ENCODE measurements at regions not wholly inside any gene's neighbourhood (a gene's known extent, or its start where the extent isn't known, plus 50 kb on each side); places are given as distances from the start of the nearest gene placed in this dataset.

DNA sequence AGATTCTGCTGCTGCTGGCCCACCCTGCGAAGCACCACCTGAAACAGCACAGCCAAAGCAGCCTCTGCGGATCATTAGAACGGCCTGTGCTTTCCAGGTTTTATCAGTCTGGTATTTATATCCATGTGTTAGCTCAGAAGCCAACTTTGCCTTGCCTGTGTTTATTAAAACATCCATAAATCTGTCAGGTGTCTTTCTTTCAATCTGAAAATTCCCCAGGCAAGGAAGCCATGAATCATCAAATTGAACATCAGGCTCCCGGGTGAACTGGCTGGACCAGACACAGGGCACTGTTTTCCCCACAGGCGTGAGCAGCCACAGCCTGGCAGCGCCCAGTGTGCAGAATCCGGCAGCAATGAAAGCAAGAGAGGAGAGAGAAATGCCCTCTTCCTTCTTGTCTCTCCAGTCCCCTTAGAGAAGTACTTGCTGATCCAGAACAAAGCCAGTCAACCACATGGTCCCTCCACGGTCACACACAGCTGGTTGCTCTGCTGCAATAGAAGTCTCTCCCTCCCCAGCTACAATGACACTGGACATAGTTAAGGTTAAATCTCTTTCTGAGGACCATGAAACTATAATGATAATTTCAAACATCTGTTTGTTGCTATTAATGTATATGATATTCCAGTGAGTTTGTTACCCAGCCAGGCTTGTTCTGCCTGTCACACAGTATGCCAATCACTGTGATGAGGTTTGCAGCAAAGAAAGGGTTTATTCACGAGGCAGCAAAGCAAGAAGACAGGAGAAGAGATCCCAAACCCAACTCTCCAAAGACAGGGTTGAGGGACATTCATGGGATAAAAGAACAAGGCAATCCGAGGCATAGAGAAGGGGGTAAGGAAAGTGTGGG is 212.1 kb upstream of the FMN2 start:
- TF ChIP-seq, protein P1, sequence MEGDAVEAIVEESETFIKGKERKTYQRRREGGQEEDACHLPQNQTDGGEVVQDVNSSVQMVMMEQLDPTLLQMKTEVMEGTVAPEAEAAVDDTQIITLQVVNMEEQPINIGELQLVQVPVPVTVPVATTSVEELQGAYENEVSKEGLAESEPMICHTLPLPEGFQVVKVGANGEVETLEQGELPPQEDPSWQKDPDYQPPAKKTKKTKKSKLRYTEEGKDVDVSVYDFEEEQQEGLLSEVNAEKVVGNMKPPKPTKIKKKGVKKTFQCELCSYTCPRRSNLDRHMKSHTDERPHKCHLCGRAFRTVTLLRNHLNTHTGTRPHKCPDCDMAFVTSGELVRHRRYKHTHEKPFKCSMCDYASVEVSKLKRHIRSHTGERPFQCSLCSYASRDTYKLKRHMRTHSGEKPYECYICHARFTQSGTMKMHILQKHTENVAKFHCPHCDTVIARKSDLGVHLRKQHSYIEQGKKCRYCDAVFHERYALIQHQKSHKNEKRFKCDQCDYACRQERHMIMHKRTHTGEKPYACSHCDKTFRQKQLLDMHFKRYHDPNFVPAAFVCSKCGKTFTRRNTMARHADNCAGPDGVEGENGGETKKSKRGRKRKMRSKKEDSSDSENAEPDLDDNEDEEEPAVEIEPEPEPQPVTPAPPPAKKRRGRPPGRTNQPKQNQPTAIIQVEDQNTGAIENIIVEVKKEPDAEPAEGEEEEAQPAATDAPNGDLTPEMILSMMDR (IDR thresholded peaks at IDR 0.05): no peak
- no peak for TF ChIP-seq POLR2A (IDR thresholded peaks at IDR 0.05)

Data from breast epithelium (tissue), 3 donors.